ENCODE measurements at regions not wholly inside any gene's neighbourhood (a gene's known extent, or its start where the extent isn't known, plus 50 kb on each side); places are given as distances from the start of the nearest gene placed in this dataset.

DNA sequence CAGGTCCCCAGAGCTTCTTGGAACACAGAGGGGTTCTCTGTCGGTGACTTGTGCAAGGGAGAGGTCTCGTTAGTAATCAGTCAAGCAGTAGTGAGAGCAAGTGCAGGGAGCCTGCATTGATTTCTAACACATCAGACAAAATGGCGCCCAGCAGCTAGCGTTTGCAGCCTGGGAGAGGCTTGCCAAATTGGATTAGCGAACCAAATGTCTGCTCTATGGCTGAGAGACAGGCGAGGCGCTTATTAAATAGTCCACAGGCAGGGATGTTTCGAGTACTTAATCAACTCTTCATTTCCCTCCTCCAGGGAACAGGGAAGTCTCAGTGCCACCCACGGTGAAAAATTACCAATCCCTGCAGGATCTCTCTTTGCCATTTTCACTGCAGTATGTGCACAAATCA is 131.4 kb upstream of the SHB start:
- Mint-ChIP-seq H3K27ac (no peak overlapping the region), H3K4me3 (no peak overlapping the region), H3K36me3 (ENCODE audit: low read depth) (no peaks in the 10 kb centered on the region), H3K9me3 (peaks cover 10% of the 10 kb centered on the region), H3K27me3 (ENCODE audit: low read depth) (peaks cover 27% of the 10 kb centered on the region), H3K4me1 (peaks cover 11% of the 10 kb centered on the region)
- TF ChIP-seq, protein P1, sequence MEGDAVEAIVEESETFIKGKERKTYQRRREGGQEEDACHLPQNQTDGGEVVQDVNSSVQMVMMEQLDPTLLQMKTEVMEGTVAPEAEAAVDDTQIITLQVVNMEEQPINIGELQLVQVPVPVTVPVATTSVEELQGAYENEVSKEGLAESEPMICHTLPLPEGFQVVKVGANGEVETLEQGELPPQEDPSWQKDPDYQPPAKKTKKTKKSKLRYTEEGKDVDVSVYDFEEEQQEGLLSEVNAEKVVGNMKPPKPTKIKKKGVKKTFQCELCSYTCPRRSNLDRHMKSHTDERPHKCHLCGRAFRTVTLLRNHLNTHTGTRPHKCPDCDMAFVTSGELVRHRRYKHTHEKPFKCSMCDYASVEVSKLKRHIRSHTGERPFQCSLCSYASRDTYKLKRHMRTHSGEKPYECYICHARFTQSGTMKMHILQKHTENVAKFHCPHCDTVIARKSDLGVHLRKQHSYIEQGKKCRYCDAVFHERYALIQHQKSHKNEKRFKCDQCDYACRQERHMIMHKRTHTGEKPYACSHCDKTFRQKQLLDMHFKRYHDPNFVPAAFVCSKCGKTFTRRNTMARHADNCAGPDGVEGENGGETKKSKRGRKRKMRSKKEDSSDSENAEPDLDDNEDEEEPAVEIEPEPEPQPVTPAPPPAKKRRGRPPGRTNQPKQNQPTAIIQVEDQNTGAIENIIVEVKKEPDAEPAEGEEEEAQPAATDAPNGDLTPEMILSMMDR (IDR thresholded peaks at IDR 0.05; ENCODE audit: unreplicated experiment in 3 of 3), result no peak

DNA sequence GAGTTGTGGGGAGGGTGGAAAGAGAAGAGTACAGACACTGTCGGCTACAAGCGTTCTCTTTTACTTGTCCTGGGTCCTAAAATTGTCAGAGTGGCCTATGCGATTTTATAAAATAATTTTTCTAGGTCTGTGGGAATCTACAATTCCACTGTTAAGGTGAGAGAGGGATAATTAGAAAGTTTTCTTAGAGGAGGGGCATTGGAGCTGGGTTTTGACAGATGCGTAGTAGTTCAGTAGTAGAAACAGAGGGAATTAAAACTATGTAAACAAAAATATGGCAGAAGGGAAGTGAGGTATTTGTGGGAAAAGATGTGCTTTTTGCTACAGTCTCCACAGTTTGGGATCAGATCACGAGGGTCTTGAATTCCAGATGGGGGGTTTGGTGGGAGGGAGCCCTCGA is 129.1 kb upstream of the SHB start:
- Mint-ChIP-seq H3K4me3 (no peak overlapping the region), H3K27ac (no peak overlapping the region), H3K4me1 (peaks cover 11% of the 10 kb centered on the region), H3K27me3 (ENCODE audit: low read depth) (peaks cover 20% of the 10 kb centered on the region), H3K9me3 (peaks cover 10% of the 10 kb centered on the region), H3K36me3 (ENCODE audit: low read depth) (no peaks in the 10 kb centered on the region)
- TF ChIP-seq, protein P1 (IDR thresholded peaks at IDR 0.05; ENCODE audit: unreplicated experiment in 3 of 3), result no peak

DNA sequence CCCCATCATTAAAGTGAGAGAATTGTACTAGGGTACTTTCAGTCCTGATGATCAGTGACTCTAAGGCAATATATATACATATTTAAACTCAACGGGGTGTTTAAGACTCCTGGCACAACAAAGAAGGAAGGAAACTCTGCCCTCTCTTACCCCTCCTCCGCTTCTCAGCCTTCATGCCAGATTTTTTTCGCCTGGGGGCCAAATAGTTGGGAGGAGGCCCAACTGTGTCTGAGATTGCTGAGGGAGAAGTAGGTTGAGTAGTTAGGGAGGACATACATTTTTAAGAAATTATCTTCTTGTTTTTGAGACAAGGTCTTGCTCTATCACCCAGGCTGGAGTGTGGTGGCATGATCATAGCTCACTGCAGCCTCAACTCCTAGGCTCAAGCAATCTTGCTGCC is 127.7 kb upstream of the SHB start:
- Mint-ChIP-seq H3K27me3 (ENCODE audit: low read depth) (peaks cover 20% of the 10 kb centered on the region), H3K4me1 (peaks cover 11% of the 10 kb centered on the region), H3K9me3 (peaks cover 6% of the 10 kb centered on the region)

DNA sequence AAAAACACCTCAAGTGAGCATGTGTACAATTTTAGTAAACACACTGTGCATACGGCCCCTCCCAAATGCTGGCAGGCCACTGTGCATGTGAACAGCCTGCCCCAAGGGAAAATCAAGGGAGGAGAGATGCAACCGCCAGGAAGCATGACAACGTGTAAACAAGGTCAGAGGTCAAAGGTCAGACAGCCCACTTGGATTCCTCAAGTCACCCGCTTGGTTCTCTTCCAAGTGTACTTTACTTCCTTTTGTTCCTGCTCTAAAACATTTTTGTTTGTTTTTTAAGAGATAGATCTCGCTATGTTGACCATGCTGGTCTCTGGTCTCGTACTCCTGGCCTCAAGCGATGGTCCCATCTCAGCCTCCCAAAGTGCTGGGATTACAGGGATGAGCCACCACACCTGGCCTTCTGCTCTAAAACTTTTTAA is 126.7 kb upstream of the SHB start:
- Mint-ChIP-seq H3K4me3 (no peak overlapping the region), H3K27ac (no peak overlapping the region), H3K9me3 (no peaks in the 10 kb centered on the region), H3K36me3 (ENCODE audit: low read depth) (no peaks in the 10 kb centered on the region), H3K4me1 (peaks cover 11% of the 10 kb centered on the region), H3K27me3 (ENCODE audit: low read depth) (peaks cover 14% of the 10 kb centered on the region)
- TF ChIP-seq, protein P1 (IDR thresholded peaks at IDR 0.05; ENCODE audit: unreplicated experiment in 3 of 3), result no peak

More for the DNA sequence above, 127.7 kb upstream of the SHB start:
- no peaks in the 10 kb centered on the region for H3K36me3 Mint-ChIP-seq (ENCODE audit: low read depth)
- TF ChIP-seq, protein P1 (IDR thresholded peaks at IDR 0.05; ENCODE audit: unreplicated experiment in 3 of 3), result no peak
- H3K27ac Mint-ChIP-seq, result no peak overlapping the region
- no peak overlapping the region for H3K4me3 Mint-ChIP-seq

DNA sequence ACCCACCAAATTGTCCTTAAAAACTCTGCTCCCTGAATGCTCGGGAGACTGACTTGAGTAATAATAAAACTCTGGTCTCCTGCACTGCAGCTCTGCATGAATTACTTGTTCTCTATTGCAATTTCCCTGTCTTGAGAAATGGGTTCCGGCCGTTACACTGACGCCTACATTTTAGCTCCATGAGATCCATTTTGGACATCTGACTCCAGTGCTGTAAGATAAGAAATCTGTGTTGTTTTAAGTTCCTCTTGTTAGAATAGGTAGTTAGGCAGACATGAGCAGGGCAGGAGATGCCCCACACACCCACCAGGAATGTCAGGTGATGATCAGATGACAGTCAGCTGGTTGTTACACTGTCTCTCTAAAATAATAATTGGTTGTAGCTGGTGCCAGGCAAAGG is 125.8 kb upstream of the SHB start:
- Mint-ChIP-seq H3K4me1 (peaks cover 11% of the 10 kb centered on the region), H3K4me3 (no peak overlapping the region), H3K9me3 (no peaks in the 10 kb centered on the region), H3K27ac (no peak overlapping the region), H3K36me3 (ENCODE audit: low read depth) (no peaks in the 10 kb centered on the region), H3K27me3 (ENCODE audit: low read depth) (peaks cover 9% of the 10 kb centered on the region)
- TF ChIP-seq, protein P1 (IDR thresholded peaks at IDR 0.05; ENCODE audit: unreplicated experiment in 3 of 3), result no peak

DNA sequence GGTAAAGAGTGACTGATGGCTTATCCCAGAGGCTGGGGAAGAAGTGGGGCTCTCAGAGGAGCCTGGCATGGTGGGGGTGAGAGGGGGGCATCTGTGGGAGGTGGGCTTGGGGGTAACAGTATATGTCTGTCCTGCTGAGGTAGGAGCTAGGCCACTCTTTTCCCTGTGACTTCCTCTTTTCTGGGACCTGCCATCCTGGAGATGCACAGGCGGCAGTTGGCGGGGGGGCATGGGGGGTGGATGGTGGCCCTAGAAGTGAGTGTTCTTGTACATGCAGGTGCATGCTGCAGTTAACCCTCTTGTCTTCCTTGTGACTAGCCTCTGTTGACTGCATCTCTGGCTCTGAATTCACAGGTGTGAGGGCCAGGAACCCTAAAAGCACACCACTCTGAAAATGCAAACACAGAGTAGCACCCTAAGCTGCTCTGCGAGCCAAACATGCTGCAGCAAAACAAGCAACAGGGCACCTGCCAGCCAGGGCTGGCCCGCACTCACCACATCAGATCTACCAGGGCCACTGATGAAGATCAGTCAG is 123.8 kb upstream of the SHB start:
- TF ChIP-seq, protein P1 (IDR thresholded peaks at IDR 0.05; ENCODE audit: unreplicated experiment in 3 of 3), result no peak
- peaks cover 11% of the 10 kb centered on the region for H3K4me1 Mint-ChIP-seq

More for the DNA sequence above, 123.8 kb upstream of the SHB start:
- no peak overlapping the region for H3K4me3 Mint-ChIP-seq
- H3K27ac Mint-ChIP-seq, result no peak overlapping the region
- no peaks in the 10 kb centered on the region for H3K36me3 Mint-ChIP-seq (ENCODE audit: low read depth)
- no peaks in the 10 kb centered on the region for H3K9me3 Mint-ChIP-seq
- no peaks in the 10 kb centered on the region for H3K27me3 Mint-ChIP-seq (ENCODE audit: low read depth)

Measured in nephron (organoid).